WTC11 (cell line): ENCODE measurements at regions not wholly inside any gene's neighbourhood (a gene's known extent, or its start where the extent isn't known, plus 50 kb on each side); places are given as distances from the start of the nearest gene placed in this dataset.
"Not testable (repeated sequence)": the region's sequence is repeated elsewhere in the genome, so short reads cannot be mapped to it uniquely, and the experiment has no call there.

Source experiments
- TF ChIP-seq, protein P1 (sequence below): sonication (generic); formaldehyde crosslinking; IDR thresholded peaks from 2 replicates; pipeline ENCODE4 v1.8.0; 2022; ENCODE audit warnings: mild to moderate bottlenecking, missing genetic modification reagents
- TF ChIP-seq, protein P2 (sequence below): fragments of 250-450 bp; sonication (Bioruptor Pico); IDR thresholded peaks from 2 replicates; pipeline ENCODE4 v1.8.0; 2021; ENCODE audit warnings: mild to moderate bottlenecking

- TF ChIP-seq, protein P1, sequence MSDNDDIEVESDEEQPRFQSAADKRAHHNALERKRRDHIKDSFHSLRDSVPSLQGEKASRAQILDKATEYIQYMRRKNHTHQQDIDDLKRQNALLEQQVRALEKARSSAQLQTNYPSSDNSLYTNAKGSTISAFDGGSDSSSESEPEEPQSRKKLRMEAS (CRISPR knock-in tag): not testable (repeated sequence)
- TF ChIP-seq, protein P2, sequence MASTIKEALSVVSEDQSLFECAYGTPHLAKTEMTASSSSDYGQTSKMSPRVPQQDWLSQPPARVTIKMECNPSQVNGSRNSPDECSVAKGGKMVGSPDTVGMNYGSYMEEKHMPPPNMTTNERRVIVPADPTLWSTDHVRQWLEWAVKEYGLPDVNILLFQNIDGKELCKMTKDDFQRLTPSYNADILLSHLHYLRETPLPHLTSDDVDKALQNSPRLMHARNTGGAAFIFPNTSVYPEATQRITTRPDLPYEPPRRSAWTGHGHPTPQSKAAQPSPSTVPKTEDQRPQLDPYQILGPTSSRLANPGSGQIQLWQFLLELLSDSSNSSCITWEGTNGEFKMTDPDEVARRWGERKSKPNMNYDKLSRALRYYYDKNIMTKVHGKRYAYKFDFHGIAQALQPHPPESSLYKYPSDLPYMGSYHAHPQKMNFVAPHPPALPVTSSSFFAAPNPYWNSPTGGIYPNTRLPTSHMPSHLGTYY (CRISPR knock-in tag): not testable (repeated sequence)
These were observed 180.8 kb downstream of the ABCC12 start for GRCh38 chr16:47974971-47975370.
